HG02884 (cell line): ENCODE measurements at regions not wholly inside any gene's neighbourhood (a gene's known extent, or its start where the extent isn't known, plus 50 kb on each side); places are given as distances from the start of the nearest gene placed in this dataset.
"Not testable (repeated sequence)": the region's sequence is repeated elsewhere in the genome, so short reads cannot be mapped to it uniquely, and the experiment has no call there.

Source experiments
- ATAC-seq: cut with Tn5 transposase; IDR thresholded peaks from one replicate; pipeline ENCODE4 v1.9.1; 2021; ENCODE audit warnings: mild to moderate bottlenecking, moderate library complexity; ENCODE audit not compliant: unreplicated experiment

GRCh38 chr11:41675205-41675604, 215.8 kb upstream of the LRRC4C start:
- ATAC-seq: no peak

GRCh38 chr11:41713030-41713429, 253.6 kb upstream of the LRRC4C start:
- no peak for ATAC-seq

GRCh38 chr11:41714101-41714500, 254.6 kb upstream of the LRRC4C start:
- no peak for ATAC-seq

- no peak for ATAC-seq
Measured at GRCh38 chr11:41716862-41717261, 257.4 kb upstream of the LRRC4C start.

GRCh38 chr11:41720761-41721160, 261.3 kb upstream of the LRRC4C start:
- ATAC-seq: no peak

GRCh38 chr11:41728161-41728560, 268.7 kb upstream of the LRRC4C start:
- not testable (repeated sequence) for ATAC-seq

GRCh38 chr11:41775296-41775695, 315.8 kb upstream of the LRRC4C start:
- no peak for ATAC-seq

DNA sequence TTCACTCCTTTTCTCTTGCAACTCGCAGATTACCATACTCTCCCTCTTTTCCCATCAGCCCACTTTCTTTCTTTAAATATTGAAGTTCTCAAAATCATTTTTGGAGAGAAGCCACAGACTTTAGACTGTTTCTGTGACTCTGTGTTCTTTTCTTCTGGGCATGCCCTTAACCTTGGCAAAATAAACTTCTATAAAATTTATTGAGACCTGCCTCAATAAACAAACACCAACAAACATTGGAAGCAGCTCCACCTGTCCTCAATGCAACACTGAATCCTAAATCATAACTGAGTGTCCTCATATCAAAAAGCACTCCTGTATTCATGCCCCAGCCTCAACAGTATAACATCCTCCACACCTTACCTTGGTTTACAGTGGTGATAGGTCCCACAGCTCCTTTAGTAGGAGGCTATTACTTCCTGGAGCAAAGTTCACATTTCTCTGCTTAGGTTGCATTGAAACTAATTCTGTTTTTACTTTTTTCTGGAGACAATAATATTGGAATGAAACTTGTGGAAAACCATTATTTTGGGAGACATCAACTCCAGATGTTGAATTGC, 320.0 kb upstream of the LRRC4C start:
- no peak for ATAC-seq

- no peak for ATAC-seq
Measured at GRCh38 chr11:41781441-41781840, 322.0 kb upstream of the LRRC4C start.

DNA sequence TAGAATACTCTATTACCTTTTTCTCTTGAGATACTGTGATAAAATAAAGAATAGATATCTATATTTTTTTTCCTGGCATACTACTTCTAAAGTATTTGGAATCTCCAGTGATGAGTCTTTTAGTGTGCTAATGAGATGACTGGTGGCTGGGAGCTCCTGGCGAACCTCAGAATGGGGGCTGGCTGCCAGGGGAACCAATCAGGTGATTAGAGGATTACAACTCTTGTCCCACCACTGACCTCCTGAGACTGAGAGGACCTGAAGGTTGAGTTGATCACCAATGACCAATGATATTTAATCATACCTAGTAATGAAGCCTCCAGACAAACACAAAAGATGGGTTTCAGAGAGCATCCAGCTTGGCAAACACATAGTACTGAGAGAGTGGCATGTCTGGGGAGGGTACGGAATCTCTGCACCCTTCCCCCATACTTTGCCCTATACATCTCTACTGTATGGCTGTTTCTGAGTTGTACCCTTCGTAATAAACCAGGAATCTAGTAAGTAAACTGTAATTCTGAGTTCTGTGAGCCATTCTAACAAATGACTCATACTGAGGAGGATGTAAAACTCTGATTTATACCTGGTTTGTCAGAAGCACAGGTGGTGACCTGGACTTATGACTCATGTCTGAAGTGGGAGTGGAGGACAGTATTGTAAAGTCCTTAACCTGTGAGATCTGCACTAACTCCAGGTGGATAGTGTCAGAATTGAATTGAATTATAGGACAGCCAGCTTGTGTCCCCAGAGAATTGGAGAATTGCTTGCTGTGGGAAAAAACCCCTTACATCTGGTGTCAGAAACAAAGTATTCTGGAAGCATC, 325.3 kb upstream of the LRRC4C start:
- ATAC-seq: no peak

DNA sequence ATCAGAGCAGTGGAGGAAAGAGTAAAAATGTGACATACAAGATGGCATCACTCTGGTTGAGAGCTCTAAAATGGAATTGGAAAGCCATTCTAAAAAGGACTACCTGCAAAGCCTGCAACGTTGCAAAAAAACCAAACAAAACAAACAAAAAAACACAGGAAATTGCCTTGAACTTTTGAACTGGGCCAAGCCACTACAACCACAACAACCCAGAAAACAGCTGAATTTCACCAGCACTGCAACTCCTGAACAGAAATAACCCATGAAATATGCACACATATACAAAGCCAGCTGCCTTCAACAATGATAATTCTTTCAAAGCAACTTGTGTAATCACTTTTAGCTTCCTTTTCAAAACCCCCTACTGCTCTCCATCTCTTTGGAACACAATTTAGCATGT, 326.6 kb upstream of the LRRC4C start:
- ATAC-seq: no peak

DNA sequence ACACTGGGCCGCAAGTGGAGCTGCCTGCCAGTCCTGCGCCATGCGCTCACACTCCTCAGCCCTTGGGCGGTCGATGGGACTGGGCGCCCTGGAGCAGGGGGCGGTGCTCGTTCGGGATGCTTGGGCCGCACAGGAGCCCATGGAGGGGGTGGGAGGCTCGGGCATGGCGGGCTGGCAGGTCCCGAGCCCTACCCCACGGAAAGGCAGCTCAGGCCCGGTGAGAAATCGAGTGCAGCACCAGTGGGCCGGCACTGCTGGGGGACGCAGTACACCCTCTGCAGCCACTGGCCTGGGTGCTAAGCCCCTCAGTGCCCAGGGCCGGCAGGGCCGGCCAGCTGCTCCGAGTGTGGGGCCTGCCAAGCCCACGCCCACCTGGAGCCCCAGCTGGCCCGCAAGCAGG, 328.7 kb upstream of the LRRC4C start:
- ATAC-seq: no peak

GRCh38 chr11:41789376-41789775, 329.9 kb upstream of the LRRC4C start:
- no peak for ATAC-seq

DNA sequence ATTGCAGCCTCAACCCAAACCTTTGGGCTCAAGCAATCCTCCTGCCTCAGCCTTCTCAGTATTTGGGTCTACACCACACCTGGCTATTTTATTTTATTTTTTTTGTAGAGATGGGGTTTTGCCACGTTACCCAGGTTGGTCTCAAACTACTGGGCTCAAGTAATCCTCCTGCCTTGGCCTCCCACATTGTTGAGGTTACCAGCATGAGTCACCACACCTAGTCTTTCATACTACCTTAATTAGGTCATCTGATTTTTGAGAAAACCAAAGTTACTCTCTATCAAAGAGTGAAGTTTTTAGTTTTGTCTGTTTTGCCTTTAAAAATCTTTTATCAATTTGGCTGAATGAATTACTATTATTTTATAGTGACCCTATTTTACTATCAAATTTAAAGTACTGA, 335.6 kb upstream of the LRRC4C start:
- ATAC-seq: no peak

DNA sequence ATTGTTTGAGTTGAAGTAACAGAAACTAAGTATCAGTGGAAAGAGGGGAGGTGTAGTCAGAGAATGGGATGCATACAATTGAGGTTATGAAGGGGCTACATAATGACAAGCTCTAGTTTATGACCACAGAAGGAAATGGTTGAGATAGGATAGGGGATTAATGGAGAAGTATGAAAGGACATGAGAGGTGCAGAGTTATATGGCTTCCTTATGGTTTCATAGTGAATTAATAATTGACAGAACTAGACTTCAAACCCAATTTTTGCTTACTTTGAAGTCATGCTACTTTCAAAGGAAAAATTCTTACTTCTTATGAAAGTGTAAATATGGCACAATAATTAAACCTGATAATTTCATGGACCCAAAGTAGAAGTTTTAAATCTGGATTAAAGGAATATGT, 340.3 kb upstream of the LRRC4C start:
- ATAC-seq: no peak

- ATAC-seq: no peak
Measured at GRCh38 chr11:41803895-41804294, 344.4 kb upstream of the LRRC4C start.

- ATAC-seq: no peak
Measured at GRCh38 chr11:41816396-41816795, 356.9 kb upstream of the LRRC4C start.

GRCh38 chr11:41824287-41824686, 364.8 kb upstream of the LRRC4C start:
- not testable (repeated sequence) for ATAC-seq

DNA sequence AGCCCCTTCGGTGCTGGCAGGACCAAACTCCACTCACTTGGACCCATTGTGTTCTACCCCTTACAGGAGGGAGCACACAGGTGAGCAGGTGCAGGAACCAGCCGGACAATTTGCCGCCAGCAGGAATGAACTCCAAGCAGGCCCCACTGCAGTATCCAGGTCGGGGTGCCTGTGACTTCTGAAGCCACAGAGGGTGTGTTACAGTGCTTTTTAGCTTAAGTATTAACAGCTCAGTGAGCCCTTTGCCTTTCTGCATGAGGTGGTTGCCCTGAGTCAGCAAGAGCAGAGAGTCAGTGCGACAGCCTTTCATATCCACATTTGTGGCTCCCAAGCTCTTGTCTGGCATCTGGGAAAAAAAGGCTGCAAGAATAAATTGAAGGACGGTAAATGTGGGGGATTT, 366.6 kb upstream of the LRRC4C start:
- no peak for ATAC-seq

- ATAC-seq: no peak
Measured at GRCh38 chr11:41836431-41836830, 377.0 kb upstream of the LRRC4C start.

GRCh38 chr11:41842673-41843072, 383.2 kb upstream of the LRRC4C start:
- ATAC-seq: no peak

DNA sequence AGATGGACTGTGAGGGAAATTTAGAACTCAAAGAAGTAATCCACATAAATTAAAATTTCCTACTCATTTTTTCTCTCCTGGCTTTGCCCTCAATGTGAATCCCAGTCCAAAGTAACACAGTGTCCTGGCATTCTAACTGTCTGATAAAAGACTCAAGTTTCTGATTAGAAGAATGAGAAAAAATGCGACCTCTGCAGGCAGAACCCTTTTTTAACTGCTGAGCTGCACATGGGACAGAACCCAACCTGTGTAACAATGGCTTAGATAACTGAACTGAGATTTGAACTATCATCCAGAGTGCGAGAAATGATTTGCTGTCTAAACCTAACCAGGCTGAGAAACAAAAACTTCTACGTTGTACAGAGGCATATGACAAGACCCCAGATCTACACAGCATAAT, 385.6 kb upstream of the LRRC4C start:
- no peak for ATAC-seq

DNA sequence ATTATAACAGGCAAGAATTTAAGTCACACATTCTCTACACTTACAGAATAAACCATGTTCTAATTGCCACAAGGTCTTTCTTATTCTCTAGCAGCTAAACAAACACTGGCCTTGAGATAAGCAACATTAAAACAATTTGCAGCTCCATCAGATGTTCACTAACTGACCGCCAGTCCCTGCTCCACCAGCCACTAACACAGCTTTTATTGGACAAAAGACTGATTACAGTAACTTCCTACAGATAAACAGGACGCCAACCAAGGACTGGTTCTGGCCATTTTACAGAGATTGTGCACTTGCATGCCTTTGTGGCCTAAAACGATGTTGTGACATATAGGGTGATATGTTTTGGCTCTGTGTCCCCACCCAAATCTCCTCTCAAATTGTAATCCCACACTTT, 388.9 kb upstream of the LRRC4C start:
- ATAC-seq: no peak
